ENCODE measurements at regions not wholly inside any gene's neighbourhood (a gene's known extent, or its start where the extent isn't known, plus 50 kb on each side); places are given as distances from the start of the nearest gene placed in this dataset.
A peak's percentile ranks its signal among the peaks of the same experiment; 100 is the strongest.
"Not testable (repeated sequence)": the region's sequence is repeated elsewhere in the genome, so short reads cannot be mapped to it uniquely, and the experiment has no call there.

DNA sequence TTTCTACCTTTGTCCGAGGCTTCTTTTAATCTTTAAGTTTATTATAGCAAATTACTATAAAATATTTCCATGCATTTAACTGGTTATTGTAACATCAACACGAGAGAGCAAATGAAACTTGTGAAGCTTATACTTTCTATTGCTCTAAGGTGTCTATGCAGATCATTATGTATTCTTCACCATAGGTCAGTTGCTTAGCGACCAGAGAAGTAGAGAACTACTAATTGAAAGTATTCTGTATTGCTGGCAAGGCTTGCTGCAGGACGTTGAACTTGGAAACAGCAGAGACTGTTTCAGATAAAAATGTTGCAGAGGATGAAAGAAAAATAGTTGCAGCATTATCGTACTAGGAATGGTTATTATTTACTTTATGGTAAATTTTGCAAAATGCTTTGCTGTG, 933.6 kb upstream of the FOXG1 start:
- DNase-seq, result not testable (repeated sequence)

DNA sequence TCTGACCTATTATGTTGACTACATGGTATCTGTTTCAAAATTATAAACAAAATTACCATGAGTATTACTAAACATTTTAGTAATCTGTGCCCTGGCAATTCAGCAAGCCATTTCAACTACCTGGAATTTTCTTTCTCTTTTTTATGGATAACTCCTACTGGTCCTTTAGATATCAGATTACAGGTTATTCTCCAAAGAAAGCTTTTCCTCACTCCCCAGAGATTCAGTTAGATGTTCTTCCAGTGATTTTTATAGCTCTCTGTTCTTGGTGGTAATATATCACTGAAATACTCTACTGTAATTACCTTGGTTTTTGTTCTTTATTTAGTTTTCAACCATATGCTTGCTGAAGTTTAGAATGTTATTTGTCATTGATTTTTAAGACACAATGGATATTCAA, 930.2 kb upstream of the FOXG1 start:
- DNase-seq, result no peak

DNA sequence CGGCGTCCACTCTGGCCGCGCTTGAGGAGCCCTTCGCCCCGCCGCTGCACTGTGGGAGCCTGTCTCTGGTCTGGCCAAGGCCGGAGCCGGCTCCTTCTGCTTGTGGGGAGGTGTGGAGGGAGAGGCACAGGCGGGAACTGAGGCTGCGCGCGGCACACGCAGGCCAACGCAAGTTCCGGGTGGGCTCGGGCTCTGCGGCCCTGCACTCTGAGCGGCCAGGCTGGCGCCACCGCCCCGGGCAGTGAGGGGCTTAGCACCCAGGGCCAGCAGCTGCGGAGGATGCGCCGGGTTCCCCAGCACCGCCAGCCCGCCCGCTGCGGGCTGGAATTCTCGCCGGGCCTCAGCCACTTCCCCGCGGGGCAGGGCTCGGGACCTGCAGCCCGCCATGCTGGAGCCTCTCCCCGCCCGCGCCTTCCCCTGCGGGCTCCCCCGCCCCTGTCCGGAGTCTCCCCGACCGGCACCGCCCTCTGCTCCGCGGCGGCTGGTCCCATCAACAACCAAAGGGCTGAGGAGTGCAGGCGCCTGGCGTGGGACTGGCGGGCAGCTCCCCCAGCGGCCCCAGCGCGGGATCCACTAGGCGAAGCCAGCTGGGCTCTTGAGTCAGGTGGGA, 921.2 kb upstream of the FOXG1 start:
- no peak for DNase-seq

DNA sequence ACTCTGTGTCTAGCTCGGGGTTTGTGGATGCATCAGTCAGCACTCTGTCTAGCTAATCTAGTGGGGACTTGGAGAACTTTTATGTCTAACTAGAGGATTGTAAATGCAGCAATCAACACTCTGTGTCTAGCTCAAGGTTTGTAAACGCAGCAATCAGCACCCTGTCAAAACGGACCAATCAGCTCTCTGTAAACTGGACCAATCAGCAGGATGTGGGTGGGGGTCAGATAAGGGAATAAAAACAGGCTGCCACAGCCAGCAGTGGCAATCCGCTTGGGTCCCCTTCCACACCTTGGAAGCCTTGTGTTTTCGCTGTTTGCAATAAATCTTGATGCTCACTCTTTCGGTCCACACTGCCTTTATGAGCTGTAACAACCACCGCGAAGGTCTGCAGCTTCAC, 920.7 kb upstream of the FOXG1 start:
- DNase-seq, result no peak

DNA sequence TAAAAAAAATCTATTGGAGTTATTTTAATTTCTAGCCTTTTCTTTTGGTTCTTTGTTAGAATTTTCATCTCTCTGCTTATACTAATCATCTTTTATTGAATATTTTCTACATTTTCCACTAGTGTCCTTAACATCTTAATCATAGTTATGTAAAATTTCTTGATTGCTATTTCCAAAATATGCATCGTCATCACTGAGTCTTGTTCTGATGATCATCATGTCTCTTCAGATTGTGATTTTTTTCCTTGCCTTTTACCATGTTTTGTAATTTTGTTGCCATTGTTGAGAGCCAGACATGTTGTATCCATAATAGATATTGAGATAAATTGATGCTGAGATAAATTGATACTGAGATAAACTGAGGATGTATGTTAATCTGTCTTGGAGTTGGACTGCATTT, 919.1 kb upstream of the FOXG1 start:
- DNase-seq, result not testable (repeated sequence)

DNA sequence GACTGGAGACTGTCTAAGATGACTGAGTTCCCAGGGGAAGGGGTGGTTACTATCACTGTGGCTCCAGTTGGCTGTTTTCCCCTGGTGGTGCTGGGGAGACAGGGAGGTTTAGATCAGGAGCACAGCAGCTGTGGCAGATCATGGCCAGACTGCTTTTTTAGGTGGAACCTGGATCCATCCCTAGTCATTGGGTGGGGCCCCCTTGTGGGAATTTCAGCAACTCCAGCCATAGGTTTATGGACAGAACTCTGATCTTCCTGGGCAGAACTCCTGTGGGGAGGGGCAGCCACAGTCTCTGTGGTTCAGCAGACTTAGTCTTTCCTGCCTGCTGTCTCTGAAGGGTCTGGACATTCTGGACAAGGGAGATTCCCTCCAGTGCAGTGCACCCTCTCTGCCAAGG, 917.4 kb upstream of the FOXG1 start:
- not testable (repeated sequence) for DNase-seq

DNA sequence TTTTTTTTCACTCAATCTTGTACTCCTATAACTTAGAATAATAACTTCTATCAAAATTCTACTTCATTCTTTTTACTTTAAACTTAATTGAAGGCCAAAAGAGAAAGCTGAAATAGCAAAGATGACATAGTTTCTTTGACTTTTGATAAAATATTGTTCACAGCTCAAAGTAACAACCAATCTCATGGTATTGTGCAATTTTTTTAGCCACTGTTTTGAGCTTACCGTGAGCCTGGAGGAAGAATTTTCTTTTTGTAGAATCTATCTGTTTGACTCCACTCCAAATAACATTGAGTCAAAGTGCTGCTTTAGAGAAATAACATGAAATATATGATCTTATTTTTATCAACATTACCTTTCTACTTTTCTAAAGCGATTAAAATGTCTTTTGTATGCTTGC, 903.9 kb upstream of the FOXG1 start:
- DNase-seq, result no peak

DNA sequence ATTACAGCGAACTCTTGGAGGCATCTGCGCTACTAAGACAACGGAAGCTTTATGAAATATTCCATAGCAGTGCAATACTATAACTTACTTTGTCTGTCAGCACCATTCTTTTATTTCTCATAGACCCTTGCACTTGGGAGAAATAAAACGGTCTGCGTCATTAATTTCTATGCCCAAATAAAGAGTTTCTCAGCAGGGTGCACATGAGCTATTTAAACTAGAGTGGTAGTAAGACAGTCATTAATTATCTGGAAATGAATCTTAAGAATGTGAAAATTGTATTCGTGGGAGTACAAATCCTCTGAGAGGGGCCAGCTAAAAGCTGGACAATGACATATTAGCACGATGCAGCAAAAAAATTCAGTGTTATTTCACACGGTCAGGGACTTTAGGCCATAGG, 903.4 kb upstream of the FOXG1 start:
- DNase-seq, result no peak

DNA sequence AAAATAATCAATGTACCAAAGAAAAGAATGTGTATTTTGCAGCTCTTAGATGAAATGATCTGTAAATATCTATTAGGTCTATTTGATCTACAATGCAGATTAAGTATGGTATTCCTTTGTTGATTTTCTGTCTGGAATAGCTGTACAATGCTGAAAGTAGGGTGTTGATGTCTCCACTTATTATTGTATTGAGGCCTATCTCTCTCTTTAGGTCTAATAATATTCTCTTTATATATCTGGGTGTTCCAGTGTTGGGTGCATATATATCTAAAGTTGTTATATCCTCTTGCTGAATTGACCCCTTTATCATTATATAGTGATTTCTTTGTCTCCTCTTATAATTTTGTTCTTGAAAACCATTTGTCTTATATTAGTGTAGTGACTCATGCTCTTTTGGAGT, 885.5 kb upstream of the FOXG1 start:
- DNase-seq, result no peak

DNA sequence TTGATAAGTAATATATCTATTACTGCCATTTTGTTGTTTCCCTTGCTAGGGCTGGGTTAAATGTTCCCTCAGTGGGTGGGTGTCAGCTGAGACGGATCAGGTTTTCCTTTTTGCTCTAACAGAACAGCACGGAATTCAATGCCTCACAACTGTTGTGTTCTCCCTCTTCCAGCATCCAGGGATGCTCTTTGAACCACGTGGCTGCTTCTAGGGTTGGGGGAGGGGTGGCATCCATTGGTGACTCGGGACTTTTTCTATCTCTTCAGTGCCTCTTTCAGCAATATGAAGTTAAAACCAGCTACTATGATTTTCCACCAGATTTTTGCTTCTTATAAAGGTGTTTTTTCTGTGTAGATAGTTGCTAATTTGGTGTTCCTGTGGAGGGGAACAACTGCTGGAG, 884.9 kb upstream of the FOXG1 start:
- peak; percentile 0 for DNase-seq

DNA sequence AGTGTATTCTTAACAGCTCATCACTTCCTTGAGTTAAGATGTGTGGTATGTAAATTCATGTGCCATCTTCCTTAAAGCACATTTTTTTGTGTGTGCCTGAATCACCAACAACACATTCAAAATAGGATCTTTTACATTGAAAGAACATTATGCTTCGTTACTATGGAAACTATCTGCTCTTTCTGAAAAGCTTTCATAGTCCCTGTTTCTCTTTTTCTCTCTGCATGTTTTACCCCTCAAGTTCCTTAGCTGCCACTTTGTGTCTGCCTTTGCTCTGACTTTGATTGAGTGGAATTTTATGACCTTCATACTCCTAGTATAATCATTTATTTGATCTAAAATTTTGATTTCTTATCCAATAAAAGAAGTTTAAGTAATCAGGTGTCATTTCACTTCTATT, 880.3 kb upstream of the FOXG1 start:
- no peak for DNase-seq

DNA sequence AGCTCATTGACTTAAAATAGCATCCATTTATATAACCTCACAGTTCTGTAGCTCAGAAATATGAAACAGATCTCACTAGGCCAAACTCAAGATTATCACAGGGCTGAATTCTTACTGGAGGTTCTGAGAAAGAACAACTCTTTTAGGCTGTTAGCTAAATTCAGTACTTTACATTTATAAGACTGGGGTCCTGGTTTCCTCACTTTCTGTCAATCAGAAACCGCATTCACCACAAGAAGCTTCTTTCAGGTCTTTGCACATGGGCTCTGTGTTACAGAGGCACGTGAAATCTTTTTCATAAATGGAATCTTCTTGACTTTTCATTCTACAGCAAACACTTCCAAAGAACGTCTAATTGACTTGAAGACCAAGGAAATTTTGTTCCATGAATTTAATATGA, 876.3 kb upstream of the FOXG1 start:
- DNase-seq, result no peak

DNA sequence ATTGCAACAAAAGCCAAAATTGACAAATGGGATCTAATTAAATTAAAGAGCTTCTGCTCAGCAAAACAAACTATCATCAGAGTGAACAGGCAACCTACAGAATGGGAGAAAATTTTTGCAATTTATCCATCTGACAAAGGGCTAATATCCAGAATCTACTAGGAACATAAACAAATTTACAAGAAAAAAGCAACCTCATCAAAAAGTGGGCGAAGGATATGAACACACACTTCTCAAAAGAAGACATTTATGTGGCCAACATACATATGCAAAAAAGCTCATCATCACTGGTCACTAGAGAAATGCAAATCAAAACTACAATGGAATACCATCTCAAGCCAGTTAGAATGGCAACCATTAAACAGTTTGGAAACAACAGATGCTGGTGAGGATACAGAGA, 858.1 kb upstream of the FOXG1 start:
- DNase-seq, result not testable (repeated sequence)

DNA sequence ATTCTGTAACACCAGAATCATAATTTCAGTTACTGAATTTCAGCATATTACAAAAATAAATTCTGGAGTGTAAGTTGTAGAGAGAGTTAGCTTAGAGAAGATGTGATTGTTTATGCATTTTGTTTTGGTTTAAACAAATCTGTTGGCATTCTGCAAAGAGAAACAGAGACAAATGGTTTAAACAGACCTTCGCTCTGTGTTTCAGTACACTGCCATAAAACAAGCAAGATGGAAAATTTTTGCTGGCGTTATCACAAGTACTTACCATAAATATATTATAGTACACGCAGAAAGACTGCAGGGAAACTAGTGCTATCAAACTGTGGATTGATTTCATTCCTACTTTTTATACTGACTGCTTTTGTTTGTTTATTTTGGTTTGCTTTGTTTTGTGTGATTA, 850.3 kb upstream of the FOXG1 start:
- no peak for DNase-seq

DNA sequence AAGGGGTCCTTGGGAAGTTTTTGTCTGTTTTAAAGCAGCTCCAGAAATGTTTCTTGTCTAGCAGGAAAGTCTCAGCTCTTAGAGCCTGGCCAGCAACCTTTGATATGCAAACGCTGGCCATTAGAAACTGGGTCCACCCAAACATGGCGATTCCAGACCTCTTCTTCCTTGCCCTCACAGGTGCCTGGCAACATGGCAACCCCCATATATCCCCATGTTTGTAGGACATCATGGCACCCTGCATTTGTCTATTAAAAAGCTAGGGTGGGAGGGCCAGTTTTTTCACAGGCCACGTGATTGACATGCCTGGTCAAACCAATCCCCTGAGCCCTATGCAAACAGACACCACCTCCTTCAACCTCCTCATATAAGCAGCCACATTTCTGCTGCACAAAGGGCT, 848.7 kb upstream of the FOXG1 start:
- DNase-seq, result no peak

DNA sequence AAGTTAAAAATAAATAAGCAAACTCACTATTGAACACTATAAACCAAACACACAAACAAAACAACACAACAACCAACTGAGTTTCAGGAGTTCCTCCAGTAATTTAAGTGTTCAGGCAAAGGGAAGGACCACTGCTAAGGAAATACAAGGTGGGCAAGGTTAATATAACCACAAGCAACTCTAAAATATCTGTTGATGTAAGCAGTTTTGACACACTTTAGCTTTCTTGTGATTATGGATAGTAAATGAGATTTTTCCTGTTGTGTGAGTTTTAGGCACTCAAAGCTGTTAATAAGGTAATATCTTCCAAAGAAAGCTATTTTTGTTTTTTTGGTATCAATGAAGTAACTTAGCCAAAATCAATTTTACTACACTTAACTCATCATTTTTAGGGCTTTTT, 839.1 kb upstream of the FOXG1 start:
- no peak for DNase-seq

DNA sequence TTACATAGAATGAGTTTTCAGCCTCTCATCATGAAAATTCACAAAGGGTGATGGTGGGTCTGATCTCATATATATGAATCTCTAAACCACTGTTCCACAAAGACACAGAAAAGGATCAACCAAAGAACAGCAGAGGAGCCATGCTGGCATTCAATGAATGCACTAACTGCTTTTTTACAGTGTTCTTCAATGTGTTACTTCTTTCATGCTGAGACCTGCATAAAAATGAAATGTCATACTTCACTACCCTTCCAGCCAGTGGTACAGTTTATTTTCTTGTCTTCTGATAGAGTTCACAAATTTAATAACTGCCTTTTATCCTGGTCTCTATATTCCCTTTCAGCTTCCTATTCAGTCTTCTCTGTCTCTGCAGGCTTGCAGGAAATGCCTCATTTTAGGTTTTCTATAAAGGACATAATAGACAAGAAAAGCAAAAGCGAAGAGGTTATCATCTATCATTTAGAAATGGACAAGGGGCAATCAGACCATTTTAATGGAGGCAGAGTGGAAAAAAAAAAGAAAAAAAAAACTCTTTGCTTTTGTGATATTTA, 836.7 kb upstream of the FOXG1 start:
- no peak for DNase-seq

DNA sequence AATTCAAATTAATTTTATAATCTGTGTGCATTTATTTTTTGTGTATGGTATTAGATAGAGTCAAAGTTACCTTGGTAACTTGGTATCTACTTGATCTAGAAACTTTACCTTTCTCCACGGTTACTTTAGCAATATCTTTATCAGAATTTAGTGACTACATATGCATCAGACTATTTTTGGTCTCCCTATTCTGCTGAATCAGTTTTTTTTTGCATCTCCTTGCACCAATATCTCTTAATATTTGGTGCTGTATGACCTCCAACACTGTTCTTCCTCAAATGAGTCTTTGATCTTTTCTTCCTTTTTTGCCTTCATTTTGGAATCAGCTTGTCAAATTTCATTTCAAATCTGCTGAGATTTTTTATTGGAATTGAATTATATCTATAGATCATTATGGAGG, 828.2 kb upstream of the FOXG1 start:
- no peak for DNase-seq

DNA sequence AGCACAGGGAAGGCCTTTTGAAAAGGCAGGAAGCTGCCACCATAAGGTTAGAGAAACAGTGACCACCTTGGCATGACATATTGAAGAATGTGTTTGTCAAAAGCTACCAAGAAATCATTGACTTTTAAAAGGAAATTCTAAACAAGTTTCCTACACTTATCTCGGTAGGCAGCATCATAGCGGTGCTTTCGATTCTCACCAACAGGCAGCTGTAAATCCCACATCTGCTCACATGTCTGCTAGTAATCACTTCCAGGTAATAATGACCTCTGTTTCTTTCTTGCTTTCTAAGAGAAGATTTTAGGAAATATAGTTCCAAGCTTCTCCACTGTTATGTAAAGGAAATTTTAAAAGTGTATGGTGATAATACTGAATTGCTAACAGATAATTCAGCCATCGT, 821.1 kb upstream of the FOXG1 start:
- no peak for DNase-seq

DNA sequence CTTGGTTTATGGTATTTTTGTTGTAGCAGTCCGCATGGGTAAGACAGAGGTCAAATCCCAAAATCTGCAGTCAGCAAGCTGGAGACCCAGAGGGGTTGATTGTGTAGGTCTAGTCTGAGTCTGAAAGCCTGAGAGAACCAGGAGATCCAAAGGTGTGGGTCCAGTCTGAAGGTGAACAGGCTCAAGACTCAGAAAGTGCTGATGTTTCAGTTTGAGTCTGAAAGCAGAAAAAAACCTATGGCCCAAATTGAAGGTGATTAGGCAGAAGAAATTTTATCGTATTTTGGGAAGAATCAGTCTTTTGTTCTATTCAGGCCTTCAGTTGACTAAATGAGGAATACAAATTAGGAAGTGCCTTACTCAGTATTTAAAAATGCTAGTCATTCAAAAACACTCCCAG, 807.8 kb upstream of the FOXG1 start:
- DNase-seq, result no peak

DNA sequence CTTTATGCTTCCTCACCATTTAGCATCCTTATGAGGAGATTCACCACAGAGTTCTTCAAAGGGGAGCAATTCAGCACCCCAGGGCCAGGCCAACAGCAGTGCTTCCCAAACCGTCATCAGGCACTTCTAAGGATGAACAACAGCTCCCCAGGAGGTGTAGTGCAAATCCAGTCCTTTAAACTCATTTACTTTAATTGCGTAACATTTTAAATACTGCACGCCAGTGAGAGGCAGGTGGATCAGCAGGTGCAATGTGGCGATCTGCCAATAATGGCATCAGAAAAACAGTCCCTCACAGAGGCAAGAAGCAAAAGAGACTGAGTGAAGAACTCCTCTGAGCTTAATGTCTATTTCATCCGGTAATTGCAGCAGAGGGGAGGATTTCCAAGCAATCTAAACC, 770.9 kb upstream of the FOXG1 start:
- DNase-seq, result peak; percentile 80

DNA sequence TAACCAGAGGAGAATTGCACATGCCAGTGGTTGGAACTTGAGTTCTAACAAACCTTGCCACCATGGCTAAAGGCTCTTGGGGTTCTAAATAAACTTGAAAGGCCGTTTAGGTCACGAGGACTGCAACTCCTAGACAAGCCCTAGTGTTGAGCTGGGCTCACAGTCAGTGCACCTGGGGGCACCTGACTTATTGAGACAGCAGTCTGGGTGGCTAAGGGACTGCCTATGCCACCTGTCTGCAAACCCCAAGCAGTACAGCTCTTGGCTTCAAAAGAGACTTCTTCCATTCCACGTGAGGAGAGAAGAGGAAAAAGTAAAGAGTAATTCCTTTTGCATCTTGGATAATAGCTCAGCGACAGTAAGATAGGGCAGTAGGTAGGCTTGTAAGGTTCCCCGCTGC, 765.6 kb upstream of the FOXG1 start:
- no peak for DNase-seq

DNA sequence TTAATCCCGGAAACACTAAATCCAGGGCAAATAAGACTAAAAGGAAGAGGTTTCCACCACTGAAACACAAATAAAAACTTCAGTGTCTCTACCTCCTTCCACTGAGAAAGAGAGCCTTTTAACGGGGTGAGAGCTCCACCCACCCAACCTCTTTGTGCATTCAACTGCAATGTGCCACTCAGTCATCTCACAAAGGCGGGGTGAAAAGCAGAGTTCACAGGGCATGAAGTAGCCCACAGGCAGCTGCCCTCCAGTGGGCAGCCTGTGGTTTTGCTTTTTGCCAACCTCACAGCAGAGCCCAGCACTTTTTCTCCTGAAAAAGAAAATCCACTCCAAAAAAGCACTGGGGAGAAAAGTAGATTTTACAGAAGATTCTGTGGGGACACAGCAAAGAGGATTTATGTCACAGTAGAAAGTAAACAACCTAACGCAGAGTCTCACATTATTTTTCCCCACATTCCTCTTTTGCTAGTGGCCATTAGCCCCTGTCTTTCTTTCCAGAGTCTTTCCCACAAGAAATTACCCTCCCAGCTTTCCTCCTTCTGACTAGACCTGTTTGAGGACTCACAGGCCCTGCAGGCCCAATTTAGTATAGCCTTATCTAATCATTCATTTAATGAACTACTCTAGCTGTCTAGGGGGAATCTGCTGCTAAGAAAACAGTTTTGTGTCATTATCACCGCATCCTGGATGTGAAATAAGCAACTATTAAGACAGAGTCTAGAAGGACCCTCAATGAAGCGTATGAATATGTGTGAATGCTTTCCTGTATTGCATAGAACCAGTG, 753.8 kb upstream of the FOXG1 start:
- peak; percentile 78 for DNase-seq

DNA sequence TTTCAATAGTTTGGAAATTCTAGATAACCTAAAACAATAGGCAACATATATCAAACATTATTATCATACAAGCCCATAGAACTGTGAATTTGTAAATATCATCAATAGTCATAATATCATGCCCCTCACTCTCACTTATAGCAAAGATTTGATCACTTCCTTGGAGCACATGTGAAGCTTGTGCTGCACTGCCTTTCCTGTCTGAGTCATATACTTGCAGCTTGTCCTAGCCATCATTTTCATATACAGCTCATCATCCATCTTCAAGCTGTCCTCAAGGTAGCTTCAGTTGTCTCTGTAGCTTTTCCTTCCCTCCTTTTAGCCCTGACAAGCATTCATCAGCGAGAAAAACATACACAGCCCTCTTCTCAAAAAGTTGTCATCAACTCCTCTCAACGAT, 746.5 kb upstream of the FOXG1 start:
- DNase-seq, result no peak

DNA sequence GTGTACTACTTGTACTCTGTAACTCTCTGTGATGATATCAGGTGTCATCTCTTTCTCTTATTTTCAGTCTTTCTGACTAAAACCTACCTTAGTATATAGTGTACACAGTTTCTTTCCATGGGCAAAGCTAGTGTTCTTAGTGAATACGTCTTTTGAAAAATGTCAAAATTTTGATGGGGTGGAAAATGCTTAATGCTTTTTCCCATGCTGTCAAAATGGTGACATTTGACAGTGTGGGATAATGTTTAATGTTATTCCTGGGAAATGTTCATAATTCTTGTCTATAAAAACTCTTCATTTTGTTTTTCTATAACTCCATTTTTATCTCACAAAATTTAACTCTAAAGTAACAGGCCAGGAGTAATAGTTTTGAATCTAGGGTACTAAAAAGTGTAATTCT, 742.7 kb upstream of the FOXG1 start:
- DNase-seq, result no peak

All from DMS53 (cell line).